Prostate gland (tissue), 2 donors: ENCODE measurements at regions not wholly inside any gene's neighbourhood (a gene's known extent, or its start where the extent isn't known, plus 50 kb on each side); places are given as distances from the start of the nearest gene placed in this dataset.

ENCODE experiments used
- DNase-seq: peaks from one replicate; pipeline ENCODE4 v3.0.0-alpha.2; 2019; ENCODE audit warnings: low spot score
- H3K27ac ChIP-seq, 2 donors: fragments of 200-600 bp; sonication (generic); 2 replicates each; pipeline ENCODE4 v1.5.1; 2017 to 2019
- H3K27me3 ChIP-seq: fragments of 200-600 bp; sonication (generic); replicated peaks from 2 replicates; pipeline ENCODE4 v1.5.1; 2019; ENCODE audit not compliant: insufficient read depth
- H3K36me3 ChIP-seq, 2 donors: fragments of 200-600 bp; sonication (generic); 1 replicate in 1 of 2; 2 replicates in 1 of 2; pipeline versions ENCODE4 v1.5.1 to v1.8.1; 2017 to 2019
- H3K4me1 ChIP-seq: fragments of 200-600 bp; sonication (generic); replicated peaks from 2 replicates; pipeline ENCODE4 v1.5.1; 2019
- H3K4me3 ChIP-seq, 2 donors: fragments of 200-600 bp; sonication (generic); 2 replicates each; pipeline ENCODE4 v1.5.1; 2017 to 2019
- H3K9me3 ChIP-seq: fragments of 200-600 bp; sonication (generic); 2 replicates; pipeline ENCODE4 v1.5.1; 2017
- POLR2A ChIP-seq: fragments of 450-650 bp; IDR thresholded peaks from one replicate; pipeline ENCODE4 v1.6.1; 2016; ENCODE audit warnings: antibody characterized with exemption, mild to moderate bottlenecking
- POLR2AphosphoS5 ChIP-seq: sonication (generic); formaldehyde crosslinking; IDR thresholded peaks from one replicate; pipeline ENCODE4 v1.6.1; 2017; ENCODE audit warnings: antibody characterized with exemption
- WGBS: methylation state at CpG from one replicate; pipeline ENCODE4 v1.1.5; 2018; 5-methylcytosine and 5-hydroxymethylcytosine counted together
- intact Hi-C: fragments of 100-400 bp; cut with DNase I; formaldehyde crosslinking; loops from one replicate; pipeline ENCODE4 v1.14.2; 2022
- TF ChIP-seq, protein P1 (sequence below), 4 experiments: fragments of 200-600 bp in 2 of 4; fragments of 450-650 bp in 2 of 4; sonication (generic) in 2 of 4; IDR thresholded peaks; 1 replicate in 3 of 4; 2 replicates in 1 of 4; pipeline ENCODE4 v1.5.1; 2016 to 2019; ENCODE audit warnings: antibody characterized with exemption in 4 of 4, mild to moderate bottlenecking in 2 of 4, moderate library complexity in 2 of 4

DNA sequence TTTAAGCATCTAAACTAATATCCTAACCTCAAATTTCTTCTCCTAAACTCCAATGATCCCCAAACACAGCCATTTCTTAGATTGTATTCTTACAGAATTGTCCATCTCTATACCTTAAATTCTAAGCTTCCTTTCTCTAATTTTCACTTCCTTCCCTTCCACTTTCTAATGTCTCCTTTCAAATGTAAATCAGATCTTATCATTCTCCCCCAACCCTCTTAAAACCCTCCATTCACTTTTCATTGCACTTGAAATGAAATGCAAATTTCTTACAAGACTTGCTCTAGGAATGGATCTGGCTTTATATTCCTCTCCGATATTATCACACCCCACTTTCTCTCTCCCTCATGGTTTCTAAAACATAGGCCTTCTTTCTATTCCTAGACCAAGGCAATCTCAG lies 534.6 kb downstream of the LMO4 start:
- no peak overlapping the region for H3K27ac ChIP-seq
- no peak overlapping the region for H3K4me3 ChIP-seq
- H3K4me1 ChIP-seq, result no peaks in the 10 kb centered on the region
- TF ChIP-seq, protein P1, sequence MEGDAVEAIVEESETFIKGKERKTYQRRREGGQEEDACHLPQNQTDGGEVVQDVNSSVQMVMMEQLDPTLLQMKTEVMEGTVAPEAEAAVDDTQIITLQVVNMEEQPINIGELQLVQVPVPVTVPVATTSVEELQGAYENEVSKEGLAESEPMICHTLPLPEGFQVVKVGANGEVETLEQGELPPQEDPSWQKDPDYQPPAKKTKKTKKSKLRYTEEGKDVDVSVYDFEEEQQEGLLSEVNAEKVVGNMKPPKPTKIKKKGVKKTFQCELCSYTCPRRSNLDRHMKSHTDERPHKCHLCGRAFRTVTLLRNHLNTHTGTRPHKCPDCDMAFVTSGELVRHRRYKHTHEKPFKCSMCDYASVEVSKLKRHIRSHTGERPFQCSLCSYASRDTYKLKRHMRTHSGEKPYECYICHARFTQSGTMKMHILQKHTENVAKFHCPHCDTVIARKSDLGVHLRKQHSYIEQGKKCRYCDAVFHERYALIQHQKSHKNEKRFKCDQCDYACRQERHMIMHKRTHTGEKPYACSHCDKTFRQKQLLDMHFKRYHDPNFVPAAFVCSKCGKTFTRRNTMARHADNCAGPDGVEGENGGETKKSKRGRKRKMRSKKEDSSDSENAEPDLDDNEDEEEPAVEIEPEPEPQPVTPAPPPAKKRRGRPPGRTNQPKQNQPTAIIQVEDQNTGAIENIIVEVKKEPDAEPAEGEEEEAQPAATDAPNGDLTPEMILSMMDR (IDR thresholded peaks at IDR 0.05), result no peak
- TF ChIP-seq POLR2A (no peak), POLR2AphosphoS5 (no peak)
- H3K27me3 ChIP-seq, result no peaks in the 10 kb centered on the region
- H3K36me3 ChIP-seq, result no peaks in the 10 kb centered on the region
- H3K9me3 ChIP-seq, result no peaks in the 10 kb centered on the region
- WGBS, result 100% methylated on average over 1 of the region's 1 CpG
- intact Hi-C loops, result no loop called here
- no peak for DNase-seq

DNA sequence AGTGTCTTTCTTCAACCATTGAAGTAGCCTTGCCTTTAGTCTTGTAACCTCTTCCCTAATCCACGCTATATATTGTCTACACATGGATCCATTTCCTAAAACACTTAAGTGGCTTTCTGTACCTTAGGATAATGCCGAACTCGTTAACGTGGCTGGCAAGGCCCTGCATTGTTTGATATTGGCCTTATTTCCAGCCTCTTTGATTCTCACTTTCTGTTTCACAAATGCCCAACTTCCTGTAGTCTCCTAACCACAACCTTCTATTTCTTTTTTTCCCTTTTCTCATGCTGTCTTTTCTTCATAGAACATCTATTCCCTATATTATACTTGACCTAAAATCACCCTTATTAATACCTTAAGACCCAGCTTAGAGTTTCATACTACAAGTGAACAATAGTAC lies 536.0 kb downstream of the LMO4 start:
- Histone ChIP-seq H3K4me3 (no peak overlapping the region), H3K36me3 (no peaks in the 10 kb centered on the region), H3K4me1 (no peaks in the 10 kb centered on the region), H3K9me3 (no peaks in the 10 kb centered on the region), H3K27me3 (no peaks in the 10 kb centered on the region), H3K27ac (no peak overlapping the region)
- intact Hi-C loops, result no loop called here
- no peak for DNase-seq
- WGBS, result 88% methylated on average over 4 of the region's 4 CpGs
- TF ChIP-seq, protein P1 (IDR thresholded peaks at IDR 0.05), result no peak
- TF ChIP-seq POLR2AphosphoS5, result no peak

DNA sequence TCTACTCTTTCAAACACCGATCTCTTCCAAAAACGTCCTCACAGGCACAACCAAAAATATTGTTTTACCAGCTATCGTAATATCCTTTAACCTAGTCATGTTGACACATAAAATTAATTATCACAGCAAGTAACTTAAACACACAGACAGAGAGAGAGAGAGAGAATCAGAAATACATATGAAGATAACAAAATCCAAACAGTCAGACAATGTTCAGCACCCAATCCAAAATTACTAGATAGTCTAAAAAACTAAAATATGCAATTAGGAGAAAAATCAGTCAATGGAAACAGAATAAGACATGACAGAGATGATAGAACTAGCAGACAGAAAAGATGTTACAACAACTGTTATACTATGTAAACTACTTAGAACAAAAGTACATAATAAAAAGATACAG lies 537.7 kb downstream of the LMO4 start:
- Histone ChIP-seq H3K4me3 (no peak overlapping the region), H3K27me3 (no peaks in the 10 kb centered on the region), H3K9me3 (no peaks in the 10 kb centered on the region), H3K36me3 (no peaks in the 10 kb centered on the region), H3K4me1 (no peaks in the 10 kb centered on the region), H3K27ac (no peak overlapping the region)
- TF ChIP-seq POLR2A (no peak), POLR2AphosphoS5 (no peak)
- TF ChIP-seq, protein P1 (IDR thresholded peaks at IDR 0.05), result no peak
- no peak for DNase-seq
- intact Hi-C loops, result no loop called here
- WGBS, result 90% methylated on average over 3 of the region's 3 CpGs

DNA sequence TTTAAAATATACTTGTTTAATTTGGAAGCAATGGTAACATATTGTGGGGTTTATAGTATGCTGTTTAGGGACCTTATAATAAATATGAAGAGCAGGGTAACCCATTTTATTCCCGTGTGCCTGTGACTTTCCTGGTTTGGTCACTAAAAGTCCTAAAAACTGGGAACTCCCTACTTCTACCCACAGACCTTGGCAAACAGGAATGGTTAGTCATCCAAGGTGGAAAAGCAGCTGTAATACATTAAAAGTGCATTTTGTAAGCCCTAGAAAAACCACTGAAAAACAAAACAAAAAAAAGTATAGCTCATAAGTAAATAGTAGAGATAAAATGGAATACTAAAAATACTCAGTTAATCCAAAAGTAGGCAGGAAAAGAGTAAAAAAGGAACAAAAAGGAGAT lies 538.9 kb downstream of the LMO4 start:
- H3K27me3 ChIP-seq, result no peaks in the 10 kb centered on the region
- H3K36me3 ChIP-seq, result no peaks in the 10 kb centered on the region
- no peaks in the 10 kb centered on the region for H3K4me1 ChIP-seq
- intact Hi-C loops, result no loop called here
- TF ChIP-seq POLR2AphosphoS5 (no peak), POLR2A (no peak)
- TF ChIP-seq, protein P1 (IDR thresholded peaks at IDR 0.05), result no peak
- WGBS, result 62% methylated on average over 1 of the region's 1 CpG
- H3K4me3 ChIP-seq, result no peak overlapping the region
- H3K27ac ChIP-seq, result no peak overlapping the region
- DNase-seq, result no peak
- H3K9me3 ChIP-seq, result no peaks in the 10 kb centered on the region

DNA sequence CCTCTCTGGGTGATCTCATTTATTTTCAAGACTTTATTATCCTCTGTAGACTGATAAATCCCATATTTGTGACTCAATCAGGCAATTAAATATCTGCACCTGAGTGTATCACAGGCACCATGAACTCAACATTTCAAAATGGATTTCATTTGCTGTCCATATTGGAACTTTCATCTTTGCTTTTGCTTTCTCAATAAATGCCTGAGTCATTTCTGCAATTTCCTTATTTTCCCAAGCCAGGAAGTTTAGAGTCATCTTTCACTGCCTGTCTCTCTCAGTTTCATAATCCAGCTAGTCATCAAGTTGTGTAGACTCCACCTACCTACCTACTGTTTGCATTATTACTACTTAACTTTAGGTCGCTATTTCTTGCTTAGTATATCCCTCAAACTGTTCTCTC lies 540.9 kb downstream of the LMO4 start:
- TF ChIP-seq POLR2AphosphoS5 (no peak), POLR2A (no peak)
- TF ChIP-seq, protein P1 (IDR thresholded peaks at IDR 0.05), result no peak
- Histone ChIP-seq H3K27ac (no peak overlapping the region), H3K36me3 (no peaks in the 10 kb centered on the region), H3K4me3 (no peak overlapping the region), H3K4me1 (no peaks in the 10 kb centered on the region), H3K27me3 (no peaks in the 10 kb centered on the region), H3K9me3 (no peaks in the 10 kb centered on the region)
- intact Hi-C loops, result no loop called here
- DNase-seq, result no peak
- 88% methylated on average over 1 of the region's 1 CpG for WGBS
